ENCODE measurements at regions not wholly inside any gene's neighbourhood (a gene's known extent, or its start where the extent isn't known, plus 50 kb on each side); places are given as distances from the start of the nearest gene placed in this dataset.

- H3K4me3 Mint-ChIP-seq = no peak overlapping the region
- CTCF ChIA-PET = no interaction called here
- TF ChIP-seq, protein P1, sequence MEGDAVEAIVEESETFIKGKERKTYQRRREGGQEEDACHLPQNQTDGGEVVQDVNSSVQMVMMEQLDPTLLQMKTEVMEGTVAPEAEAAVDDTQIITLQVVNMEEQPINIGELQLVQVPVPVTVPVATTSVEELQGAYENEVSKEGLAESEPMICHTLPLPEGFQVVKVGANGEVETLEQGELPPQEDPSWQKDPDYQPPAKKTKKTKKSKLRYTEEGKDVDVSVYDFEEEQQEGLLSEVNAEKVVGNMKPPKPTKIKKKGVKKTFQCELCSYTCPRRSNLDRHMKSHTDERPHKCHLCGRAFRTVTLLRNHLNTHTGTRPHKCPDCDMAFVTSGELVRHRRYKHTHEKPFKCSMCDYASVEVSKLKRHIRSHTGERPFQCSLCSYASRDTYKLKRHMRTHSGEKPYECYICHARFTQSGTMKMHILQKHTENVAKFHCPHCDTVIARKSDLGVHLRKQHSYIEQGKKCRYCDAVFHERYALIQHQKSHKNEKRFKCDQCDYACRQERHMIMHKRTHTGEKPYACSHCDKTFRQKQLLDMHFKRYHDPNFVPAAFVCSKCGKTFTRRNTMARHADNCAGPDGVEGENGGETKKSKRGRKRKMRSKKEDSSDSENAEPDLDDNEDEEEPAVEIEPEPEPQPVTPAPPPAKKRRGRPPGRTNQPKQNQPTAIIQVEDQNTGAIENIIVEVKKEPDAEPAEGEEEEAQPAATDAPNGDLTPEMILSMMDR (IDR thresholded peaks at IDR 0.05) = no peak
Observed at GRCh38 chr6:14806101-14806500, 439.8 kb upstream of the JARID2 start.

GRCh38 chr6:14807130-14807529 lies 438.7 kb upstream of the JARID2 start:
- Mint-ChIP-seq H3K36me3 (ENCODE audit: low read depth) (no peaks in the 10 kb centered on the region), H3K9me3 (peaks cover 7% of the 10 kb centered on the region), H3K4me1 (no peaks in the 10 kb centered on the region), H3K27me3 (no peaks in the 10 kb centered on the region), H3K4me3 (no peak overlapping the region), H3K27ac (no peak overlapping the region)
- ChIA-PET CTCF (no interaction called here), POLR2A (interaction anchor here (0.6 kb wide), 1 partner anchor 89 kb away, joined by 3 read pairs; no protein-coding TSS in a partner anchor)
- TF ChIP-seq, protein P1 (IDR thresholded peaks at IDR 0.05) = no peak
- DNase-seq (no peak), ATAC-seq (ENCODE audit: low read depth) (no peak)
- intact Hi-C loops (cut with micrococcal nuclease) = no loop called here

More at GRCh38 chr6:14806101-14806500, 439.8 kb upstream of the JARID2 start:
- DNase-seq = no peak
- POLR2A ChIA-PET = no interaction called here
- no peaks in the 10 kb centered on the region for H3K27me3 Mint-ChIP-seq
- ATAC-seq (ENCODE audit: low read depth) = no peak
- peaks cover 7% of the 10 kb centered on the region for H3K9me3 Mint-ChIP-seq
- H3K36me3 Mint-ChIP-seq (ENCODE audit: low read depth) = no peaks in the 10 kb centered on the region
- intact Hi-C loops (cut with micrococcal nuclease) = no loop called here
- H3K4me1 Mint-ChIP-seq = no peaks in the 10 kb centered on the region
- no peak overlapping the region for H3K27ac Mint-ChIP-seq

- no peak overlapping the region for H3K4me3 Mint-ChIP-seq
- CTCF ChIA-PET = no interaction called here
Observed at GRCh38 chr6:14807971-14808370, 437.9 kb upstream of the JARID2 start.

GRCh38 chr6:14810021-14810420 lies 435.8 kb upstream of the JARID2 start:
- H3K4me3 Mint-ChIP-seq = no peak overlapping the region
- no peaks in the 10 kb centered on the region for H3K36me3 Mint-ChIP-seq (ENCODE audit: low read depth)
- TF ChIP-seq, protein P1 (IDR thresholded peaks at IDR 0.05) = no peak
- H3K4me1 Mint-ChIP-seq = no peaks in the 10 kb centered on the region
- POLR2A ChIA-PET = no interaction called here
- DNase-seq (no peak), ATAC-seq (ENCODE audit: low read depth) (no peak)
- intact Hi-C loops (cut with micrococcal nuclease) = no loop called here
- H3K27me3 Mint-ChIP-seq = no peaks in the 10 kb centered on the region
- peaks cover 7% of the 10 kb centered on the region for H3K9me3 Mint-ChIP-seq
- no peak overlapping the region for H3K27ac Mint-ChIP-seq
- CTCF ChIA-PET = no interaction called here

More at GRCh38 chr6:14807971-14808370, 437.9 kb upstream of the JARID2 start:
- Mint-ChIP-seq H3K9me3 (peaks cover 7% of the 10 kb centered on the region), H3K27ac (no peak overlapping the region), H3K4me1 (no peaks in the 10 kb centered on the region), H3K27me3 (no peaks in the 10 kb centered on the region), H3K36me3 (ENCODE audit: low read depth) (no peaks in the 10 kb centered on the region)
- TF ChIP-seq, protein P1 (IDR thresholded peaks at IDR 0.05) = no peak
- POLR2A ChIA-PET = interaction anchor here (0.6 kb wide), 1 partner anchor 279 kb away, joined by 6 read pairs; no protein-coding TSS in a partner anchor
- DNase-seq (no peak), ATAC-seq (ENCODE audit: low read depth) (no peak)
- intact Hi-C loops (cut with micrococcal nuclease) = no loop called here

DNA sequence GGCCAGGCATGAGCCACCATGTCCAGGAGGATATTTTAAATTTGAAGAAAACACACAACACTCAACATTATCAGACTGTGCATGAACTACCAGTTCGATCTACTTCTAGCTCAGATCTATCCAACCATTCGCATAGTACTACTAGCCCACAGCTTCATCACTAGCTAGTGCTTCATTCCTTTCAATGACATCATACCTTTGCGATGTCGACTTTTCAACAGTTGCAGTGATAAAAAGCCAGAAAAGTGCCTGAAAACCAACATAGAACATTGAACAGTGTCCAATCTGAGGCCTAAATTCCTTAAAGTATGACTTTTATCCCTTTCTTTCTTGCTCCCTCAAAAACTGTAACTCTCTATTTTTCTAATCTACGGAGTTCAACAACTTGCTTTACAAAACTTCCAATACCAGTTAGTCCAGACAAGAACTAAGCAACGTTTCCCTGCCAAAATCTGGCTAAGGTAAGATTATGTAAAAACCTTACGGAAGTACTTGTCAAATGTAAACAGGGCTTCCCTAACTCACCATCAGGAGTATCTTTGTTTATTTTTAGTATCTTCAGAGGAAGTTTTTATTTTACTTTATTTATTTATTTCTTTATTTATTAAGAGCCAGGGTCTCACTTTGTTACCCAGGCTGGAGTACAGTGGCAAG lies 434.0 kb upstream of the JARID2 start:
- intact Hi-C loops (cut with micrococcal nuclease) = no loop called here
- Mint-ChIP-seq H3K36me3 (ENCODE audit: low read depth) (no peaks in the 10 kb centered on the region), H3K27me3 (no peaks in the 10 kb centered on the region), H3K27ac (no peak overlapping the region), H3K9me3 (peaks cover 4% of the 10 kb centered on the region), H3K4me3 (no peak overlapping the region), H3K4me1 (no peaks in the 10 kb centered on the region)
- DNase-seq = no peak
- POLR2A ChIA-PET = no interaction called here
- ATAC-seq (ENCODE audit: low read depth) = no peak
- CTCF ChIA-PET = no interaction called here
- TF ChIP-seq, protein P1 (IDR thresholded peaks at IDR 0.05) = no peak

Measured in activated B cell treated with CpG ODN at 0.5 μM for 24 hours (primary cell).